SW 1271 (cell line): ENCODE measurements at regions not wholly inside any gene's neighbourhood (a gene's known extent, or its start where the extent isn't known, plus 50 kb on each side); places are given as distances from the start of the nearest gene placed in this dataset.

Experiments used
- DNase-seq, 2 experiments: peaks; one replicate each; lab custom pipeline; 2025; lab: John Stamatoyannopoulos, UW

GRCh38 chr6:74765486-74765885, 440.4 kb downstream of the COL12A1 start:
- no peak for DNase-seq

DNA sequence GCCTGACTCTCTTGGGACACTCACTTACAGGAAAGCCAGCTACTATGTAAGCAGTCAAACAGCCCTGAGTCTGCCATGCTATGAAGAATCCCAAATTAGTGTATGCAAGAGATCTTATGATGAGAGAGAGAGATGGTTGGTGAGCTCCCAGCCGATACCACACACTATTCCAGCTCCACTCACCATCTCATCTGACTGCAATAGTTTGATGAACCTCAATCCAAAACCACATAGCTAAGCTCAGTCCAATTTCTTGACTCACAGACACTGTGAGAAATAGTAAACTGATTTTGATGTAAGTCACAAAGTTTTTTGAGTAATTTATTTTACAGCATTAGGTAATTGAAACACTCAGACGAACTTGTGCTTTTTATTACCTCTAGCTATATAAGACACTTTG, 441.4 kb downstream of the COL12A1 start:
- no peak for DNase-seq

- no peak for DNase-seq
These were observed 443.0 kb downstream of the COL12A1 start for GRCh38 chr6:74762841-74763240.

GRCh38 chr6:74757813-74758212, 448.0 kb downstream of the COL12A1 start:
- no peak for DNase-seq

DNA sequence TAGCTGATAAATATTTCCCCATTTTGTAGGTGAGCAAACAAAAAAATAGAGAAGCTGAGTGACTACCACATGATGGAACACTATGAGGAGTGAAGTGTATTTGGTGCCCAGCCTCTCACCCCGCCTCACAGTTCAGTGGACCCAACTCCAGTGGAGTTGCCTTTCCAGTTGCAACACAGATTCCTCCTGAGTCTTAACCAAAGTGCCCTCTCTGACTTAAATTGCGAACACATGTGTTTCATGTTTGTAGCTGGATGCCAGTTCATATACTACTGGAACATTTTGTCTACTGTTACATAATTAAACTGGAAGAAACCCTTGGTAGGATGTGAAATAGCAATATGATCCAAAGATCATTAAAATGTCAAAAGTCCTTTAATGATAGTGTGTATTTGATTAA, 448.9 kb downstream of the COL12A1 start:
- DNase-seq, result no peak

DNA sequence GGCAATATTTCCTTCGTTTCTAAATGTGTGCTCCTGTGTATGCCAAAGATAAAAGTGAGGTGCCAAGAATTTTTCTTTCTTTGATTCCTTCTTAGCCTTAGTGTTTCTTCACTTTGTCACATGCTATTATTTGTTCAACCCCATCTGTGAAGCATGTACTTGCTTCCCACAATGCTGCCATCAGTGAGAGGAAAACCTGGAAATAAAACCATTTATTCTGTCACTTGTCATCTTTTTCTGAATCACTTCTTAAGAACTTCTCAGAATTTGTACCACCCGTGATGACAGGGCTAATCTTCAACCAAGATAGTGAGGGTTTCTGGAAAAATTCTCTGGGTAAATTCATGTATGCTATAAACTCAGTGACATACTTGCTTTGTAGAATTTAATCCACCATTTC, 450.1 kb downstream of the COL12A1 start:
- DNase-seq, result no peak

- DNase-seq, result no peak
These were observed 450.7 kb downstream of the COL12A1 start for GRCh38 chr6:74755196-74755595.

- no peak for DNase-seq
These were observed 451.8 kb downstream of the COL12A1 start for GRCh38 chr6:74753883-74754600.

DNA sequence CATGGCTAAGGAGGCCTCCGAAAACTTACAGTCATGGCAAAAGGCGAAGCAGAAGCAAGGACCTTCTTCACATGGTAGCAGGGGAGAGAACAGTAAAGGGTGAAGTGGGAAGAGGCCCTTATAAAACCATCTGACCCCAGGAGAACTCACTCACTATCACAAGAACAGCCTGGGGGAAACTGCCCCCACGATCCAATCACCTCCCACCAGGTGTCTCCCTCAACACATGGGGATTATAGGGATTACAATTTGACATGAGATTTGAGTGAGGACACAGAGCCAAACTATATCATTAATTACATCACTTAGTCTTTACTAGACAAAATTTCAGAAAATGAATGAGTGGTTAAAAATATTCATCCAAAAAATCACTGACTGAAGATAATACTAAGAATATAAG, 453.6 kb downstream of the COL12A1 start:
- no peak for DNase-seq

- no peak for DNase-seq
These were observed 455.0 kb downstream of the COL12A1 start for GRCh38 chr6:74750826-74751225.

DNA sequence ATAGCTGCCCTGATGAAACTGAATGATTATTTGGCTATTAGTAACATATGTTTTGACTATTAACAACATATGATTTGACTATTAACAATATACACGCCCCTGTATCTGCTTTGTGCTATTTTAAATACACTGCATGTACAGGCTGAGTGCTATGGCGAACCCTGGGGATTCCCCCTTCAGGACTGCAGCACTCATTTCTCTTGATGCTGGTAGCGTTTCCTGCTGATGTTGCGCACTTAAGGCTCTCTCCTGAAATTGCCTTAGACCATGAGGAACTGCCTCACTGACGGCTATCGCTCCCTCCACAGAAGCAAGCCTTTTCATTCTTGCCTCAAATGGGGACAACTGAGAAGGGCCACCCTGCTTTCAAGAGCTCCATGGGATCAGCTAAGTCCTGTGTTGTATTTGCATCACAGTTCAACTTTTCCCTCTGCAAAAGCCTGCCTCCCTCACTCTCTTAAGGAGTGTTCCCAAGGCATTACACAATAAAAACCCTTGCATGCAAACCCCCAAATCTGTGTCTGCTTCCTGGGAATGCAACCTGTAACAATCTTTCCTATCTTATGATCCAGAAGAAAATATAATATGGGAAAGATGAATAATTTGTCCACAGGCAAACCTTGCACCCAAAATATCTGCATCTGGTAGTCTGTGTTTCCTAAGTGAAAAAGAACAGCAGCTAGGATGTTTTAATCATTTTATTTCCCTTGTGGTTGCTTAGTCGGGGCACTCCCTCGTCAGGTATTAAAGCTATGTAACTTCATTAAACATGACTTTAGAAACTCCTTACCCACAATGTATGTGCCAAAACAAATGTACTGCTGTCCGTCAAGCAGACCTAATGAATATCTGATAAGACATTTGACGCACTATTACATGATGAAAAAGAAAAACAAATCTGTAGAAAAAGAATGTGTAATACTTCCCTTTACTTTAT, 456.4 kb downstream of the COL12A1 start:
- no peak for DNase-seq

- DNase-seq, result no peak
These were observed 460.2 kb downstream of the COL12A1 start for GRCh38 chr6:74745670-74746069.

- DNase-seq, result no peak
These were observed 462.9 kb downstream of the COL12A1 start for GRCh38 chr6:74742793-74743508.

DNA sequence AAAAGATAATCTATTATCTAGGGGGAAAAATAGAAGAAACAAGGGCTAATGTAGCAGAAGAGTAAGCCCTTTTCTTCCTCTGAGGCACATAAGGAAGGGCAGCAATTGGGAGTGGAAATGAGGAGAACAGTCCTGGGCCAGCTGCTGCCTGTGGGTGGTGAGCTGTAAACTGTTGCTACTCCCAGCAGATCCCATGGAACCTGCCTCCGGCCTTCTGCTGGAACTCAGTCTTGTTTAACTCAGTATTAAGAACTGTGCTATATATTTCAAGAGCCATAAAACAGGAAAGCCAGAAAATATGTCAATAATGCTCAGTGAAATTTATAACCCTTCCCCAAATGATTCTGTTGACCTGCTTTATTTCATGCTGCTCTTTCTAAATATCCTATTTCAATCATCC, 464.2 kb downstream of the COL12A1 start:
- DNase-seq, result no peak

- no peak for DNase-seq
These were observed 470.5 kb downstream of the COL12A1 start for GRCh38 chr6:74735304-74735703.

DNA sequence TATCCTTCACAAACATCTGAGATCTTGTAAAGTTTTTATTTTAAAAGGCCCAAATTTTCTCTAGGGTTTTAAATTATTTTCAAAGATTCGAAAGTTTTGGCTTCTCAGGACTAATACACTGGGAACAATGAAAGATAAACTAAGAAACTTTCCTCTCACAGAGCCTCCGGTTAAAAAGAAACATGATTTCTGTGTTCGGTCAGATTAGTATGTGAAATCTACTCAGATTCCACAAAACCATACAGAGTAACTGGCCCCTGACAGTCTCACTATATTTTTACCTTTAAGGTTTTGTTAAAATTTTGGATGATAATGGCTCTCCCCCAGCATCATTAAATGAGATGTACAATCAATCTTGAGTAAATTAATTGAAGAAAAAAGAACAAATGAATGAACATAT, 471.0 kb downstream of the COL12A1 start:
- DNase-seq, result no peak

DNA sequence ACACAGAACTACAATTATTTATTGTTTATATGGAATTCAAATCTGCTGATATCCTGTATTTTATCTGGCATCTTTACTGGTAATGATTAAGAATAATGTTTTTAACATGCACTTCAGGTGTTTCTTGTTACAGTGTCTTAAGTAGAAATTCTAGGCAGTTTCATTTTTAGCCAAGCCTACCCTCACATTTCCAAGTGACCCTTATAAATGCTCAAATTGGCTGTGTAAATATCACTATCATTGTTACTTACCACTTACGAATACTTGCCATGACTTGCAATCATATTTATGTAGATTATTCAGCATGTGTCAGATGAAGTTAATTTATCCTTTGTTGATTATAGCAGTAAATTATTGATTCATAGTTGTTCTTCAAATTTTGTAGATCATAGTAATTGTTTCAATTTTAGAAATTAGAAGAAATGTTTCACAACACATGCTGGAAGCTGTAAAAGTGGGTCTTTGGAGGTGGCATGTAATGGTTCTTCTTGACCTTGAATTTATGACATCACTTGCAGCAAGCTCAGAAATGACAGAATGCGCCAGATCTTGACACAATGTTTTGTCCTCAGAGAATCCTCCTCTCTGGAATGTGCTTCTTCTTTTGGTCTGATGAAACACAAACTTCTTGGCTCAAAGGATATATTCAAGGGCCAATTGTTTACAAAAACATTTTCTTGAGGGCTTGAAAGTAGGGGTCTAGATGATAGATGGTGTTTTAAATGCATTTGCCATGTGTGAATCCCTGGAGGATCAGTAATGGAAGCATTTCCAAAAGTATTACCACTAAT, 471.8 kb downstream of the COL12A1 start:
- no peak for DNase-seq

- DNase-seq, result no peak
These were observed 473.9 kb downstream of the COL12A1 start for GRCh38 chr6:74731931-74732330.

DNA sequence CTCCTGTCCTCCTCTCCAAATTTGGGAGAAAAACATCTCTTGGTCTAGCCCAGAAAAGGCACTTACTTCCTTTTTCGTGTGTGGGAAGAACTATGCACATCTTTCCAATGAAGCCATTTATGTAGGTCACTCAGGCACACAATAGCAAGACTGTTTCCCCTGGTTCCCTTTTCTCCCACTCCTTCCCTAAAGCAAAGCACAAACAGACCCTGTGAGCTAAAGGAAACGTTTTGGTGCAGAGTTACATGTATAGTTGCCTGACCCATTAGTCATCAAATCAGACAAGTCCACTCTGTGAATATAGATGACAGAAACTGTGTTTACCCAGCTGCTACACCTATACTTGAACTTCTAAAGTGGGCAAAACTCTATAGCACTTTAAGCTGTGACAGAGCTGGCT, 474.6 kb downstream of the COL12A1 start:
- no peak for DNase-seq

DNA sequence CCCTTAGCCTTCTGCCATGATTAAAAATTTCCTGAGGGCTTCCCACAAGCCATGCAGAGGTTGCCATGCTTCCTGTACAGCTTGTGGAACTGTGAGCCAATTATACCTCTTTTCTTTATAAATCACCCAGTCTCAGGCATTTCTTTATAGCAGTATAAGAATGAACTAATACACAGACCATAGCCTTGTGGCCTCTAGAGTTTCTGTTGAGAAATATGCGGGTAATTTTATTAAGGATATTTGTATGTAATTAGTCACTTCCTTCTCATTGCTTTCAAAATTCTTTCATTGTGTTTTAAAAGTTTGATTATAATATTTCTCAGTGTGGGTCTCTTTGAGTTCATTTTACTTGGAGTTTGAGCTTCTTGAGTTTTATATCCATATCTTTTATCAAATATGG, 484.9 kb downstream of the COL12A1 start:
- no peak for DNase-seq

DNA sequence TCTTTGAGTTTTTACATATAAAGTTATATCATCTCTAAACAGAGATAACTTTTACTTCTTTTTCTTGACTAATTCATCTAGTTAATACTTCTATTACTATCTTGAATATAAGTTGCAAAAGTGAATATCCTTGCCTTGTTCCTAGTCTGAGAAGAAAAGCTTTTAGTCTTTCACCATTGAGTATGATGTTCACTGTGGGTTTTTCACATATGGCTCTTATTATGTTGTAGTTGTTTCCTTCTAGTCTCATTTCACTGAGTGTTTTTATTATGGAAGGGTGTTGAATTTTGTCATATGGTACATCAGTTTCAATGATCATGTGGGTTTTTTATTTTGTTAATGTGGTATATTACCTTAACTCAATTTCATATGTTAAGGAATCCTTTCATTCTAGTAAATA, 488.3 kb downstream of the COL12A1 start:
- no peak for DNase-seq
